ENCODE measurements at regions not wholly inside any gene's neighbourhood (a gene's known extent, or its start where the extent isn't known, plus 50 kb on each side); places are given as distances from the start of the nearest gene placed in this dataset.

DNA sequence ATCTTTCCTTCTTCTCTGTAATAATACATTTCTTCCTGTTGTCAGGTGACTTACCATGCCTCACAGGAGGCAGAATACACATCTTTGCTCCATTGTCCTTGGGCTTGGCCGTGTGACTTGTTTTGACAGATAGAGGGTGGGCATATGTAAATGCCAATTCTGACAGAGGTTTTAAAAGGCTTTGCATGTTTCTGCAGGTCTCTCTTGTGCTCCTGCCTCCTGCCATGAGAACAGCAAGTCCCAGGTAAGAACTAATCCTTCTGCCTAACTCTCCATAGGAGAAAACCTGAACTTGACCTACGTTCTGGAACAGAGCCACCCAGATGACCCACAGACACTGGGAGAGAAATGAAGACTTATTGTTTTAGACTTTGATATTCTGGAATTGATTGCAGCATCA is 88.7 kb upstream of the TNFSF11 start:
- ChIA-PET POLR2A (ENCODE audit: unreplicated experiment) (no interaction called here), CTCF (no interaction called here)
- Histone ChIP-seq H3K4me3 (no peak overlapping the region), H3F3A (ENCODE audit: insufficient read depth, low read depth) (peaks cover 19% of the 10 kb centered on the region; the same call in 1 of the 2 replicates), H3K9me3 (ENCODE audit: insufficient read depth, low read depth) (no peaks in the 10 kb centered on the region), H3K4me2 (no peak overlapping the region), H3K9me2 (ENCODE audit: insufficient read depth) (no peaks in the 10 kb centered on the region), H3K27me3 (ENCODE audit: insufficient read depth, low read depth) (no peaks in the 10 kb centered on the region), H3K4me1 (replicated peaks; ENCODE audit: insufficient read depth) (peaks cover 33% of the 10 kb centered on the region), H3K27ac (no peak overlapping the region), H3K36me3 (ENCODE audit: low read depth) (no peaks in the 10 kb centered on the region), H3K79me2 (ENCODE audit: low read depth) (no peaks in the 10 kb centered on the region), H4K20me1 (ENCODE audit: insufficient read depth) (no peaks in the 10 kb centered on the region), H2AFZ (no peak overlapping the region)
- intact Hi-C loops (cut with micrococcal nuclease; ENCODE audit: unreplicated experiment) = no loop called here
- TF ChIP-seq EZH2 (IDR thresholded peaks at IDR 0.05; ENCODE audit: low read depth) = no peak
- TF ChIP-seq, protein P1, sequence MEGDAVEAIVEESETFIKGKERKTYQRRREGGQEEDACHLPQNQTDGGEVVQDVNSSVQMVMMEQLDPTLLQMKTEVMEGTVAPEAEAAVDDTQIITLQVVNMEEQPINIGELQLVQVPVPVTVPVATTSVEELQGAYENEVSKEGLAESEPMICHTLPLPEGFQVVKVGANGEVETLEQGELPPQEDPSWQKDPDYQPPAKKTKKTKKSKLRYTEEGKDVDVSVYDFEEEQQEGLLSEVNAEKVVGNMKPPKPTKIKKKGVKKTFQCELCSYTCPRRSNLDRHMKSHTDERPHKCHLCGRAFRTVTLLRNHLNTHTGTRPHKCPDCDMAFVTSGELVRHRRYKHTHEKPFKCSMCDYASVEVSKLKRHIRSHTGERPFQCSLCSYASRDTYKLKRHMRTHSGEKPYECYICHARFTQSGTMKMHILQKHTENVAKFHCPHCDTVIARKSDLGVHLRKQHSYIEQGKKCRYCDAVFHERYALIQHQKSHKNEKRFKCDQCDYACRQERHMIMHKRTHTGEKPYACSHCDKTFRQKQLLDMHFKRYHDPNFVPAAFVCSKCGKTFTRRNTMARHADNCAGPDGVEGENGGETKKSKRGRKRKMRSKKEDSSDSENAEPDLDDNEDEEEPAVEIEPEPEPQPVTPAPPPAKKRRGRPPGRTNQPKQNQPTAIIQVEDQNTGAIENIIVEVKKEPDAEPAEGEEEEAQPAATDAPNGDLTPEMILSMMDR (conservative IDR thresholded peaks at IDR 0.05) = no peak
- DNase-seq = no peak
- BruUV-seq (replicated peaks) = no TSS peak

DNA sequence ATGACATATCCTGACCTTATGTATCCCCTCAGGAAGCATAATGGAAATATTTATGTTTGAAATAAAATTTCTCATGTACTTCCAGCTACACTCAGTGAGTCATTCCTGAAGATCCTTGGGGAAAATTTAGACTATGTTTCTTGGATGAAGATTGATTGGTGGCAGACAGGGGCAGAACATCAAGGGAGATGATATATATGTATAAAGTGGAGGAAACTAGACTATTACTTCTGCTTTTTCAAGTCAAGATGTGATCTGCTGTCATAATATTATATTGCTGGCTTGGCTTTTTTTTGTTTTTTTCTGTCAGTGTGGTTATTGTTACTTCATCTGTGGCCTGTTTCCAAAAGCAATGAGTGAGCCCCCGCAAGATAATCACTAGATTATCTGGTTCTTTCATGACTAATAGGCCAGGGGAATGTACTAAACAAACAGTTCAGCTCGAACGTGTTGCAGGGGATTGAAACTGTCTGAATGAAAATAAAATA is 87.2 kb upstream of the TNFSF11 start:
- H3K4me3 ChIP-seq = peak overlapping the region; percentile 29; the same call in 1 of the 2 replicates
- H3K9me3 ChIP-seq (ENCODE audit: insufficient read depth, low read depth) = no peaks in the 10 kb centered on the region
- TF ChIP-seq, protein P1 (conservative IDR thresholded peaks at IDR 0.05) = no peak
- no peak for TF ChIP-seq EZH2 (IDR thresholded peaks at IDR 0.05; ENCODE audit: low read depth)
- no peaks in the 10 kb centered on the region for H3K27me3 ChIP-seq (ENCODE audit: insufficient read depth, low read depth)
- DNase-seq = peak in 1 of 2 experiments; percentile 86
- no peaks in the 10 kb centered on the region for H3K79me2 ChIP-seq (ENCODE audit: low read depth)
- H3K4me1 ChIP-seq (replicated peaks; ENCODE audit: insufficient read depth) = peaks cover 33% of the 10 kb centered on the region
- intact Hi-C loops (cut with micrococcal nuclease; ENCODE audit: unreplicated experiment) = no loop called here
- peak overlapping the region; percentile 76 for H3K4me2 ChIP-seq
- no peaks in the 10 kb centered on the region for H3K9me2 ChIP-seq (ENCODE audit: insufficient read depth)
- H3F3A ChIP-seq (ENCODE audit: insufficient read depth, low read depth) = peaks cover 19% of the 10 kb centered on the region; the same call in 1 of the 2 replicates
- no peaks in the 10 kb centered on the region for H4K20me1 ChIP-seq (ENCODE audit: insufficient read depth)
- peak overlapping the region; percentile 94 for H3K27ac ChIP-seq
- no peak overlapping the region for H2AFZ ChIP-seq
- CTCF ChIA-PET = no interaction called here
- POLR2A ChIA-PET (ENCODE audit: unreplicated experiment) = no interaction called here
- no TSS peak for BruUV-seq (replicated peaks)
- no peaks in the 10 kb centered on the region for H3K36me3 ChIP-seq (ENCODE audit: low read depth)

DNA sequence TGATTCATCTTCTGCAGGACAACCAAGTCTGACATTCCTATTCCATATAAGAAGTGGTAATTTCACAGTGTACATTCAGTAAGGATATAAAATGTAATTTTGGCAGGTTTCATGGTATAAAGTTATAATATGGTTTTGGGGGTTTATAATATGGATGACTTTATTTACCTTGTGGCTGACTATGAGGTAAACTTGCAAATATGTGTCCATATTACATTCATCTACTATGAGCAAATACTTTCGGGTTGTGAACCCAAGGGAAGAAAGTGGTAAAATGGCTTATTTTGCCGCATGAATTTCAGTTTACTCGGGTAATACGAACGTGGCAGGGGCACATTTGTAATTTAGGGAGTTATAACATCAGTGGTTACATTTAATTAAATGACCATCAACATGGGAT is 86.7 kb upstream of the TNFSF11 start:
- peak in 1 of 2 experiments; percentile 72 for DNase-seq
- TF ChIP-seq, protein P1 (conservative IDR thresholded peaks at IDR 0.05) = no peak
- TF ChIP-seq EZH2 (IDR thresholded peaks at IDR 0.05; ENCODE audit: low read depth) = no peak
- ChIA-PET POLR2A (ENCODE audit: unreplicated experiment) (no interaction called here), CTCF (interaction anchor here (0.6 kb wide), 1 partner anchor 17 kb away, joined by 3 read pairs; no protein-coding TSS in a partner anchor)
- no peaks in the 10 kb centered on the region for H3K9me2 ChIP-seq (ENCODE audit: insufficient read depth)
- H3K9me3 ChIP-seq (ENCODE audit: insufficient read depth, low read depth) = no peaks in the 10 kb centered on the region
- intact Hi-C loops (cut with micrococcal nuclease; ENCODE audit: unreplicated experiment) = no loop called here
- no peaks in the 10 kb centered on the region for H4K20me1 ChIP-seq (ENCODE audit: insufficient read depth)
- H3F3A ChIP-seq (ENCODE audit: insufficient read depth, low read depth) = peaks cover 19% of the 10 kb centered on the region; the same call in 1 of the 2 replicates
- H3K4me2 ChIP-seq = peak overlapping the region; percentile 76
- no peaks in the 10 kb centered on the region for H3K27me3 ChIP-seq (ENCODE audit: insufficient read depth, low read depth)
- 0 out of 2 replicates have a peak overlapping the region, but pooled peaks have one; percentile 12 for H2AFZ ChIP-seq
- H3K4me1 ChIP-seq (replicated peaks; ENCODE audit: insufficient read depth) = peaks cover 33% of the 10 kb centered on the region
- H3K4me3 ChIP-seq = peak overlapping the region; percentile 31; the same call in 1 of the 2 replicates
- BruUV-seq (replicated peaks) = no TSS peak
- peak overlapping the region; percentile 94 for H3K27ac ChIP-seq
- no peaks in the 10 kb centered on the region for H3K36me3 ChIP-seq (ENCODE audit: low read depth)
- no peaks in the 10 kb centered on the region for H3K79me2 ChIP-seq (ENCODE audit: low read depth)
